Left cardiac atrium (tissue), 4 donors: ENCODE measurements at regions not wholly inside any gene's neighbourhood (a gene's known extent, or its start where the extent isn't known, plus 50 kb on each side); places are given as distances from the start of the nearest gene placed in this dataset.

Experiments
- ATAC-seq, 2 donors: fragments of 200-7000 bp; cut with Tn5 transposase; one replicate each; pipeline ENCODE4 v1.9.1; 2020; ENCODE audit warnings: mild to moderate bottlenecking in 2 of 2, moderate library complexity in 2 of 2
- DNase-seq: peaks from one replicate; pipeline ENCODE4 v3.0.0-alpha.2; 2020
- intact Hi-C, 2 donors: fragments of 100-400 bp; cut with DNase I; formaldehyde crosslinking; loops; one replicate each; pipeline versions ENCODE4 v1.14.1 to v1.15.1; 2022 to 2023
- donor health status: DM: no; HTN: yes; CAD: no.
- donor health status: DM: no; HTN: yes; CAD: no; lungs with severe emphysema.
- donor health status: DM: yes; HTN: yes; CAD: no.
- donor health status: Dilated cardiomyopathy.

GRCh38 chr3:73273341-73273740, 211.9 kb downstream of the EBLN2 start:
- DNase-seq (no peak), ATAC-seq (no peak)
- intact Hi-C loops, result no loop called here

GRCh38 chr3:73280746-73281145, 219.3 kb downstream of the EBLN2 start:
- ATAC-seq, result no peak
- intact Hi-C loops, result no loop called here
- DNase-seq, result no peak

GRCh38 chr3:73284472-73284871, 223.0 kb downstream of the EBLN2 start:
- no peak for DNase-seq
- ATAC-seq, result no peak
- intact Hi-C loops, result no loop called here

- intact Hi-C loops, result no loop called here
- ATAC-seq, result no peak
- DNase-seq, result no peak
These were observed 230.1 kb downstream of the EBLN2 start for GRCh38 chr3:73291541-73291940.

DNA sequence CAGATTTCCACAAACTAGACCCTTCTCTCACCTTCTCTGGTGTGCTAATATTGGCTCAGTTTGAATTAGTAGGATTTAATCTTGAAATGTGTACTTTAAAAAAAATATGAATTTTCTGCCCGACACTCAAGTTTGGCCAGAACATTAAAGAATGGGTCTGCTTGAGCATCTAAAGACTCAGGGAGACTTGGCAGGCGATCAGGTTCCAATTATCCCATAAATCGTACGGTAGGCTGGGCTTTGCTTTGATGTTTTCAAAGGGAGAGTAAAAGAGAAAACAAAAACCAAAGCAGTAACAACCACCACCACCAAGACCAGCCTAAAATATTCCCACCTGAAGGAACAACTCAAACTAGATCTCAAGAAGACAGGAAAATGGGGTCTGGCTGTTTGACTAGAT, 230.8 kb downstream of the EBLN2 start:
- ATAC-seq (no peak), DNase-seq (no peak)
- intact Hi-C loops, result no loop called here

DNA sequence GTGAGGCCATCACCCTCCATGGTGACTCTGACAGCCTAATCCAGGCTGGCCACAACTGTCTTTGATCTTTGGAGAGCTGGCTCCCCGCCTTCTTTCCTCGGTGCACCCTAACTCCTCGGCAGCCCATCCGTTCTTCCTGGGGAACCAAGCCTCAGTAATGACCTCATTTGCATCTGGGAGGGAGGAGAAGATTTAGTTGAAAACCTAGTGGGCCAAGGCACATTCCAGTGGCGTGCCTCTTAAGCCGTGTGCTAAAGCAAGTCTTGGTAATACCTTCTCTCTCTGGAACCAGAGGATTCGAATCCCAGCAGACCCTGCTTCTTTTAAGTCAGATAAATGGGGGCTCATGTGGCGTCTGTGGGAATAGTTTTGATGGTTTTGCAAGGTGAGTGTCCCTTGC, 233.1 kb downstream of the EBLN2 start:
- intact Hi-C loops, result no loop called here
- ATAC-seq, result no peak
- no peak for DNase-seq

DNA sequence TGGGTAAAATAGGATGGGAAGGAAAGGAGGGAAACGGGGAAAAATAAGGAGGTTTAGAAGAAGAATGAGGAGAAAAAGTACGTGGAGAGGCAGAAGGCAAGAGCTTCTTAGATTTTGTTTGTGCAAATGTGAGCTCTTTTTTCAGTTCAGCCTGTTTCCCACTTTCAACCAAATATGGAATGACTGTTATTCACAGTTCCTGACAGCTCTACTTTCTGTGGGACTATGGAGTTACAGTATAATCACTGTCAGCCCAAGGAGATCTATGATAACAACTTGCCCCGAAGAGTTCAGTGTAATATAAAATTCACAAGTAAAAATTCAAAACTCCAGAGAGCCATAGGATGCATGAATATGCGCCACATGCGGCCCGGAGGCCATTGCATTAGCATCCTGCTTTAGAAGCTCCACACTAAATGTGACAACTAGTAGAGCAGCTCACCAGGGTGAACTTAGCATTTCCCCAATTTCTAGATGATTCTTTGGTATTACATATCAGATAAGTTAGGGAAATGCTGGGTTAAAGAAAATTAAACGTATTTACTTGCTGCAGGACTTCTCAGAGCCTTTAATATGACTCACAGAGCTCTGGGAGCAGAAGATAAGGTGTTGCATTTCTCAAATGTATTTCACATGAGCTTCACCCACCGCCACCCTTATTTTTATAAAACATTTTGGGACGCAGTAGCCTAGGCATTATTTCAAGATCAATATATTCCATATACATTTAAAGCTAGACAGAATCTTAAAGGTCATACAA, 234.6 kb downstream of the EBLN2 start:
- DNase-seq (no peak), ATAC-seq (no peak)
- intact Hi-C loops, result no loop called here

- DNase-seq, result no peak
- ATAC-seq, result no peak
These were observed 235.4 kb downstream of the EBLN2 start for GRCh38 chr3:73296859-73297258.

DNA sequence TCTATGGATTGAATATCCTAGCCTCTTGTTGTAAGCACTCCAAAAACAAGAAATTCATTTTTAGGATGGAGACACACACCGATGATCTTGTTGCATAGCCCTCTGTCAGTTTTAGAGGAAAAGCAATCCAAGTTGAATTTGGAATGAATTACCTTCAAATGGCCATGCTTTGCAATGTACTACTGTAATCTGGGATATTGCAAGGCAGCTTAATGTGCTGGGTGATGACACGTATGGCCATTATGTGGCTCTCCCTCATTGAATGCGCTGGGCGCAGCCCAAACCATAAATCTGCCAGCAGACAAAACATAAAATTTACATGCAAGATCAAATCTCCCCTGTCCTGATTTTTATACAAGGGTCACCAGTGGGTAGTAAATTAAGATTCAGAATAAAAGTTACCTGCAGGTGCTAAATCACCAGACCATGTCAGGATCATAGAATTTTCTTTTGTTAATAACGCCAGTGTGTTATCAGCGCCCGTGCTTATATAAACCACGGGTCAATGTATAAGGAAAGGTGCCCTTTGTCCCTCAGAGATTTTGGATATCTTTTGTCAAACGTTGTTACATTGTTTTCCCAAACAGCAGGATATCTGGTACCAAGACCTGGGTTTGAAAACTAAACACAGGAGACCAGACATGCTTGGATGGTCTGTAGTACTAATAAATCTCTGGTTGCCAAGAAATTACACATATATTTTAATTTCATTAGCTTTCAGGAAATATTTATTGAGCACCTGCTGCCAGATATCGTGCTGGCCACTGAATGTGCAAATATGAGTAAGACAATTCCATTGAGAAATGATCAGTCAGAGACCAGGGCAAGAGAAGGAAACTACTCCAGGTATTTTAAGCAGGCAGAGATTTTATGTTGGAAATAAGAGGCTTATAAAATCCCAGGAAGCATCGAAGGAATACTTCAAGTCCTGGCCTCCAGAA, 237.1 kb downstream of the EBLN2 start:
- intact Hi-C loops, result no loop called here
- no peak for DNase-seq
- no peak for ATAC-seq

More at GRCh38 chr3:73296859-73297258, 235.4 kb downstream of the EBLN2 start:
- intact Hi-C loops, result no loop called here

DNA sequence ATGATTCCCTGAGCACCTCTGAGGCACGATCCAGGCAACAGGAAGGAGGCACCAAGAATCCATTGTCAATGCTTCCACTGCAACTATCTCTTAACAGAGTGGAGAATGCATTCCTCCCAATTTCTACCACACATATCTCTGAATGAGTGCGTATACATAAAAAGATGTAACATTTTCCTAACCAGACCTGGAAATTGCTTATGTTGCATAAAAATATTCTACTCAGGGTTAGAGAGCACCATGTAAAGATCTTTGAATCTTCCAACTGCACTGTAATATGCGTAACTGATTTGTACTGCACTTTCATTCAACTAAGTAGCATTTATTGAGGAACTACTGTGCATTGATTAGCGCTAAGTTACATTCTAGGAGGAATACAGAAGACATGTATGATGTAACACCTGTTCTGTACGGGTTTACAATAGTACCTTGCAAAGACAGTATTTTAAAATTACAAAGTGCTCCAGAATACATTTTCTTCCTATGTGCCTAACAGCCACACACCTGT, 237.8 kb downstream of the EBLN2 start:
- DNase-seq, result no peak
- no peak for ATAC-seq
- intact Hi-C loops, result no loop called here

GRCh38 chr3:73314151-73314951, 252.9 kb downstream of the EBLN2 start:
- intact Hi-C loops, result no loop called here
- DNase-seq, result no peak
- no peak for ATAC-seq

- intact Hi-C loops, result no loop called here
- no peak for ATAC-seq
- DNase-seq, result no peak
These were observed 254.2 kb downstream of the EBLN2 start for GRCh38 chr3:73315706-73316105.

DNA sequence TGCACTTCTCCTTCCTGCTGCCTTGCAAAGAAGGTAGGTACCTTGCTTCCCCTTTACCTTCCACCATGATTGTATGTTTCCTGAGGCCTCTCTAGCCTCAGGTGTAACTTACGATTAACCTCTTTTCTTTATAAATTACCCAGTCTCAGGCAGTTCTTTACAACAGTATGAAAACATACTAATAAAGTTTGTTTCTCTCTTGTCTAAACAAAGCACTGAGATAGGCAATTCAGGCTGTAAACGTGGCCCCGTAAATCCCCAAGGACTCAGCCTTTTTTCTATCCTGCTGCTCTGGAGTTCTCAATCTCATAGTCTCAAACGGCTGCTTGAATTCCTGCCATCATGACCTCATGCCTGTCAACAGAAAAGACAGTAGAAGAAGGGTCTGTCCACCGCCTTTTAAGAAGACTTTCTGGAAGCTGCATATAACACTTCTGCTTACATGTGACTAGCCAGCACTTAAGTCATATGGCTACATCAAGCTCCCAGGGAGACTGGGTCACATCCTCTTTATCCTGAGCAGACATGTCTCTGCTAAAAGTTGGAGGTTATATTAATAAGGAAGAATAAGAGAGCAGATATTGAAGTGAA, 257.8 kb downstream of the EBLN2 start:
- ATAC-seq, result no peak
- no peak for DNase-seq
- intact Hi-C loops, result no loop called here

DNA sequence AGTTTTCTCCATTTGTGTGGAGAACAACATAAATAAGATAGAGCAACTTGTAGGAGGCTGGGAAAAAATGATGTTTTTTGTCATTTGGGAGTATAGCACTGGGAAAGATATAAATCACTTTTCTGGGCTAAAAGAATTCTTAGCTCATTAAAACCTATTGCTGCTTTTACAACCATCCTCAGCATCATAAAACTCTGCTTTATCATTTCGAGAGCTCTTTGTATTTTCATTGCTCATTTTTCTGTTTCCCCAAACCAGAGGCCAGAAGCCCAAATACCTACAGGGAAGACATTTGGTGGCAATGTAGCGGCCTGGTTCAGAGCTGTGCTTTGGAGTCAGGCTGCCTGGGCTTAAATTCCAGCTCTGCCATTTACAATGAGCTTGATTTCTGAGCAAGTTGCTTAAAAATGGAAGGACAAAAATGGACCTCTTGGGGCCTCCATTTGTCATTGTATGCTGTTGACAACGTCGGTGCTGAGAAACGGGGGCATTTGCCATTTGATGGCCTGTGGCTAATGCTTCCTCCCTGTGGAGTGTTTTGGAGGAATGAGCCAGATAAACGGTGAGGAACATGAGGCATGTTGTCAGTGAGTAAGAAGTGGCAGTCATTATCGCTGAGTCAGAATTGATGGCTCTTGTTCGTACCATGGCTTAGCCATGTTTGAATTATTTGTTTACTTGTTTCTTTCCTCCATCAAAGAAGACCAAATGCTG, 260.0 kb downstream of the EBLN2 start:
- ATAC-seq, result no peak
- no peak for DNase-seq
- intact Hi-C loops, result no loop called here

DNA sequence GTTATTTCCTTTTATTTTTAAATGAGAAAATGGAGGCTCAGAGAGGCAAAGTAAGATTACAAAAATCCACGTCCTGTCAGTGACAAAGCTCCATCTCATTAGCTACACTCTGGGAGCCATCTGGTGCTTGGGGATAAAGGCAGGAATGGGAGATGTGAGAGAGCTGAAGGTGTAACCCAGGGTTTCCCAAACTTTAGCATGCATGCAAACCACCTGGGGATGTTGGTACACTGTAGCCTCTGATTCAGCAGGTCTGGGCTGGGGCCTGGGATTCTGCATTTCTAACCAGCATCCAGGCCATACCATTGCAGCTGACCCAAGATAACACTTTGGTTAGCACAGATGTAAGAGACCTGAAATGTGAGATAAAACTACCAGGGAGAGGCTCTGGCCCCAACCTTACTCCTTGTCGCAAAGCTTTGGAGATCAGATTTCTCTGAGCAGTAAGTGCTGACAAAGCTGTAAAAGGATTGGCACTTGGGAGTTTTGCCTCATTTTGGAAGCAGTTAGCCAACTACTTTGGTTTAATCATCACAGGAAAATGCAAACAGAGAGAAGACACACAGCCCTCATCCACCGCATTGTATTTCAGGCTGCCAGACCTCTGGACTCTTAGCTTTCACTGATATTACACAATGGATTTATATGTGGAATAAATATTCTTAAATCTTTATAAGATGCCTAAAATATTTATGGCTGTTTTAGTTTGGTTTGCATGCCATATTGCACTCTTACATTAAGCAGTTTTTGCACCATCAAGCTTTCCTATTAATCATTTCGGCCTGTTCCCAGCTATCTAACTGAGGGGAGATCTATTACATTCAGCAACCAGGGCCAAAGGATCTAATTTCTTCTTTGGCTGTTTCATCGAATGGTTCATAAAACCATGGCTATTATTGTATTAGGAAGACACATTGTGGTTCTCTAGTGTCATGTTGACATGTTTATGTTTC, 263.0 kb downstream of the EBLN2 start:
- DNase-seq (no peak), ATAC-seq (peak in 1 of 2 donors; percentile 30)
- intact Hi-C loops, result no loop called here

GRCh38 chr3:73326396-73326795, 264.9 kb downstream of the EBLN2 start:
- ATAC-seq (no peak), DNase-seq (no peak)
- intact Hi-C loops, result no loop called here

DNA sequence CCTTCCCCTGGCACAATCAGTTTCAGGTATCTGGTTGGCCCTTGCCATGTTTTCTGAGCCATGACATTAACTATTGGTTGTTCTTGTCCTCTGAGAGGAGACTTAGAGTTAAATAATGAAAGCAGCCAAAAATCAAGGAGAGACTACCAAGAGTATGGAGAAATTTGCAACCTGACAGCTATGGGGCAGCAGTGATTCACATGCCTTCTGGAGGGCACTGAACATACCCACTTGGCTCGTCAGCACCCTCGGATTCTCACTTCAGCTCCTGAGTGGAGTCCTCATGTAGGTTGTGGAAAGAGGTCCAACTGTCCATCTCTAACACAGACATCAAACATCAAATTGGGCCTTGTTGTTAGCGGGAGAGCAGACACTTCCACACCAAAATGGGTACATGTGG, 265.6 kb downstream of the EBLN2 start:
- DNase-seq (no peak), ATAC-seq (peak in 1 of 2 donors; percentile 30)
- intact Hi-C loops, result no loop called here
